22Rv1 (cell line): ENCODE measurements at regions not wholly inside any gene's neighbourhood (a gene's known extent, or its start where the extent isn't known, plus 50 kb on each side); places are given as distances from the start of the nearest gene placed in this dataset.
"Not testable (repeated sequence)": the region's sequence is repeated elsewhere in the genome, so short reads cannot be mapped to it uniquely, and the experiment has no call there.

Experiments used
- H3K27ac ChIP-seq: fragments of 450-650 bp; 2 replicates; pipeline ENCODE4 v1.5.1; 2017
- ZFX ChIP-seq: fragments of 450-650 bp; IDR thresholded peaks from 2 replicates; pipeline ENCODE4 v1.6.1; 2017; ENCODE audit warnings: antibody characterized with exemption, borderline replicate concordance
- TF ChIP-seq, protein P1 (sequence below): fragments of 450-650 bp; IDR thresholded peaks from 2 replicates; pipeline ENCODE4 v1.5.1; 2017; ENCODE audit warnings: mild to moderate bottlenecking

DNA sequence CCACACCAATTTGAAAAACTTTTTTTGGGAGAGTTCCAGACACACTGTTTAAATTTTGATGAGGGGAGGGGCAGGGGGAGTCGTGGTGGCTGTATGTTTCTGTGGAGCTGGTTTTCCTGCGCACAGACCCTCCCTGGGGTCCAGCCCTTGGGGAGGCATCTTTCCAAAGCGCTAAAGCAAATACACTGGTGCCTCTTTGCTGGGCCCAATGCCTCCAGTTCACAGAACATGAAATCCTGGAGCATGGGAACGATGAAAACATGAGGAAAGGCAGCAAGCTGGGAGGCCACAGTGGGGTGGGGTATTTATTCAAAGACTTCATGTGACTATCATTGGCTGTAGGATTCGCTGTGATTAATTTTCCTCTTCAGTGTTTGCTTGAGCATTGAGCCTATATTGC is 135.3 kb downstream of the CCDC34 start:
- no peak overlapping the region for H3K27ac ChIP-seq
- no peak for TF ChIP-seq ZFX
- TF ChIP-seq, protein P1, sequence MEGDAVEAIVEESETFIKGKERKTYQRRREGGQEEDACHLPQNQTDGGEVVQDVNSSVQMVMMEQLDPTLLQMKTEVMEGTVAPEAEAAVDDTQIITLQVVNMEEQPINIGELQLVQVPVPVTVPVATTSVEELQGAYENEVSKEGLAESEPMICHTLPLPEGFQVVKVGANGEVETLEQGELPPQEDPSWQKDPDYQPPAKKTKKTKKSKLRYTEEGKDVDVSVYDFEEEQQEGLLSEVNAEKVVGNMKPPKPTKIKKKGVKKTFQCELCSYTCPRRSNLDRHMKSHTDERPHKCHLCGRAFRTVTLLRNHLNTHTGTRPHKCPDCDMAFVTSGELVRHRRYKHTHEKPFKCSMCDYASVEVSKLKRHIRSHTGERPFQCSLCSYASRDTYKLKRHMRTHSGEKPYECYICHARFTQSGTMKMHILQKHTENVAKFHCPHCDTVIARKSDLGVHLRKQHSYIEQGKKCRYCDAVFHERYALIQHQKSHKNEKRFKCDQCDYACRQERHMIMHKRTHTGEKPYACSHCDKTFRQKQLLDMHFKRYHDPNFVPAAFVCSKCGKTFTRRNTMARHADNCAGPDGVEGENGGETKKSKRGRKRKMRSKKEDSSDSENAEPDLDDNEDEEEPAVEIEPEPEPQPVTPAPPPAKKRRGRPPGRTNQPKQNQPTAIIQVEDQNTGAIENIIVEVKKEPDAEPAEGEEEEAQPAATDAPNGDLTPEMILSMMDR, result no peak

- not testable (repeated sequence) for H3K27ac ChIP-seq
These were observed 143.5 kb downstream of the CCDC34 start for GRCh38 chr11:27219487-27220039.

GRCh38 chr11:27218421-27219038 is 144.5 kb downstream of the CCDC34 start:
- no peak for TF ChIP-seq ZFX
- TF ChIP-seq, protein P1, result no peak
- no peak overlapping the region for H3K27ac ChIP-seq

DNA sequence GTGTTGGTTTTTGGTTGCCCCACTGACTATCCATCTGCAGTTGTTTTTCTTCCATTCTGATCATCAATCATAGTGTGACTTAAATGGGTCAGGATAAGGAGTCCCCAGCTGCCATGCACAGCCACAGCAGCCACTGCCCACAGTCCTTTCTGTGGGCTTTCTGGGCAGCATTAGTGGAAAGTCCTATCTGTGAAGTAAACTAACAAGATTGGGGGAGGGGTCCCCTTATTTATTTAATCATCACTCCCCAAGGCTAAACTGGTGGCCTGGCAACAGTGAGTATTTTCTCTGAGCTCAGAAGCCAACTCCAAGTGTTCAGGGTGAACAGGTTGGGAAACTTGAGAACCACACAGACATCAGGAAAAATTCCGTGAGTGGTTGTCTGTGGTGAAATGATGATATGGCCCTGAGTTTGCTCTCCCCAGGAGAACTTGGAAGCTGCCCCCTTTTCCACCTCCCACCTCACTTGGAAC is 145.0 kb downstream of the CCDC34 start:
- TF ChIP-seq ZFX, result no peak
- TF ChIP-seq, protein P1, result no peak

GRCh38 chr11:27217496-27217895 is 145.5 kb downstream of the CCDC34 start:
- no peak overlapping the region for H3K27ac ChIP-seq
- TF ChIP-seq ZFX, result no peak
- TF ChIP-seq, protein P1, result no peak

More for the DNA sequence above, 145.0 kb downstream of the CCDC34 start:
- H3K27ac ChIP-seq, result no peak overlapping the region

DNA sequence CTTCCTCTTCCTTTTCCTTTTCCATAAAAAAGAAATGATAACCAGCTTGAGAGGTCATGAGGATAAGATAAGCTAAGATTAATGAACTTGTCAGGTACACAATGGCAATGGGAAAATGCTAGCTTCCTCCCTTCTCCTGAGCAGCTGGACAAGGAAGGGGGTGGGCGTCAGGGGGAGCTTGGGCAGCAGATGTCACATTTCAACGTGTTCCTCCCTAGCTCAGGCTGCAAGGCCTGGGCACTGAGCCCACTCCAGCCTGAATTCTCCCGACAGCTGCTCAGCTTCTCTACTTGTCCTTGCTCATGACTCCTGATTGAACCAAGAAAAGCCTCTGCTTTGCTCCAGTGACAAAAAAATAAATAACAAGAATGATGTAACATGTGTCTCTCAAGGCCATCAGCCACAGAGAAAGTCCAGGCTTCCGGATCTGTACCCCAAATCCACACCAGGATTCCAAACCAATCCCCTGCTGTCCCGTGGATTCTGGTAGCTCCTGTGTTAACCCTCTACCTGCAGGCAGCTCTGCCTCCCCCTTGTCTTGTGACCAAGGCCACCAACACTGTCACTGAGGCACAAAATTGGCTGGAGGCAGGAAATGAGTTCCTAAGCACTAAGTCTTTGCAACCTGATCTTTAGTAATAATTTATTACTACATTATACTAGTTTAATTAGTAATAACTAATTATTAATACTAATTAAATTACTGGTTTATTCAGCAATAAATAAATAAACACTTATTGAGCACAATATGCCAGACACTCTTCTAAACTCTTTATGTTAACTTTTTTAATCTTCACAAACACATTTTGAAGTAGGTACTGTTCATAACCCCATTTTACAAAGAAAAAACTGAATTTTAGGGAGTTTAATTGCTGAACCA is 146.5 kb downstream of the CCDC34 start:
- TF ChIP-seq, protein P1, result no peak
- TF ChIP-seq ZFX, result no peak
- no peak overlapping the region for H3K27ac ChIP-seq

- no peak overlapping the region for H3K27ac ChIP-seq
- TF ChIP-seq ZFX, result no peak
- TF ChIP-seq, protein P1, result no peak
These were observed 147.3 kb downstream of the CCDC34 start for GRCh38 chr11:27215471-27216269.
